ENCODE measurements at regions not wholly inside any gene's neighbourhood (a gene's known extent, or its start where the extent isn't known, plus 50 kb on each side); places are given as distances from the start of the nearest gene placed in this dataset.

DNA sequence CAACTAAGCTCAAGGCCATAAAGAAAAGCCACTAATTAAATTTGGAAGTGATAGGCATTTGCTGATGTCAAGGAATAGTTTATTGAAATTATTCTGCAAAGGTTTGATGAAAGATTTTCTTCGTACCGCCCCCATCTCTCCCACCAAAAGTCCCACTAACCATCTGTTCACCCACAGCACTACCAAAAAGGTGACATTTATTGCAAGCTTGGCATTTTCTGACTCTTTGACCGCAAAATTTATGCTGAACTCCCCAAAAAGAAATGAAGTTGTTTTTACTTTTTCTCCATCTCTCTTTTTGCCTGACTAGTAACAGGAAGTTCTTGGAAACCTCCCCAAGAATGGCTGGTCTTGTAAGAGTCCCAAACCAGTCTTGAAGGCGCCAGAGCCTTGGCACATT, 384.9 kb upstream of the SOX9 start:
- no peaks in the 10 kb centered on the region for H3K36me3 Mint-ChIP-seq (ENCODE audit: low read depth)
- no peak overlapping the region for H3K4me3 Mint-ChIP-seq
- H3K9me3 Mint-ChIP-seq, result peaks cover 3% of the 10 kb centered on the region
- no peaks in the 10 kb centered on the region for H3K27me3 Mint-ChIP-seq
- DNase-seq, result no peak
- no peak overlapping the region for H3K27ac Mint-ChIP-seq
- ATAC-seq, result no peak
- no peaks in the 10 kb centered on the region for H3K4me1 Mint-ChIP-seq

DNA sequence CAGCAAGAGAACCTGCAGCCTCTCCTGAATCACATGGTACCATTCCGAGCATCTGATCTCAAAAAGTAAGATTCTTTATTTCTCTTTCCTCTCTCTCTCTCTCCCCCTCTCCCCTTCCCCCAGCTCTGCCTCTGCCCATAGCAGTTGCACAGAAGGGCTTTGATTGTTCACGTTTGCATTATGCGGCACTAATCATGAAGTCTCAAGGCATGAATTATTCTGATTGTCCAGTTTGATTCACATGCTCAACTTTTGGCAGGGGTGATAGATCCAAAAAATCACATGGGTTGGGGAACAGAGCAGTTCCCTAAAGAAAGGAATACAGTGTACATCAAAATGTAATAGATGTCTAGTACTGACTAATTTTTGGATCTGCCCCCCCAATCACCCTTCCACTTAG, 380.0 kb upstream of the SOX9 start:
- DNase-seq, result no peak
- Mint-ChIP-seq H3K27me3 (peaks cover 2% of the 10 kb centered on the region), H3K27ac (no peak overlapping the region), H3K36me3 (ENCODE audit: low read depth) (no peaks in the 10 kb centered on the region), H3K4me3 (no peak overlapping the region), H3K4me1 (no peaks in the 10 kb centered on the region), H3K9me3 (peaks cover 4% of the 10 kb centered on the region)
- ATAC-seq, result no peak

DNA sequence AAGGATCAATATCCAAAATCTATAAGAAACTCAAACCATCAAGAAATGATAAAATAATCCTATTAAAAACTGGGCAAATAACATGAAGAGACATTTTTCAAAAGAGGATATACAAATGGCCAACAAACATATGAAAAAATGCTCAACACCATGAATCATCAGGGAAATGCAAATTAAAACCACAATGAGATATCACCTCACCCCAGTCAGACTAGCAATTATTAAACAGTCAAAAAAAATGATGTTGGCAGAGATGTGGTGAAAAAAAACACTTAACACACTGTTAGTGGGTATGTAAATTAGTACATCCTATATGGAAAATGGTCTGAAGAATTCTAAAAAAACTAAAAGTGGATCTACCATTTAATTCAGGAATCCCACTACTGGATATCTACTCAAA, 379.0 kb upstream of the SOX9 start:
- Mint-ChIP-seq H3K27me3 (peaks cover 2% of the 10 kb centered on the region), H3K36me3 (ENCODE audit: low read depth) (no peaks in the 10 kb centered on the region), H3K4me1 (no peaks in the 10 kb centered on the region), H3K27ac (no peak overlapping the region), H3K9me3 (peaks cover 4% of the 10 kb centered on the region), H3K4me3 (no peak overlapping the region)
- no peak for ATAC-seq
- no peak for DNase-seq

DNA sequence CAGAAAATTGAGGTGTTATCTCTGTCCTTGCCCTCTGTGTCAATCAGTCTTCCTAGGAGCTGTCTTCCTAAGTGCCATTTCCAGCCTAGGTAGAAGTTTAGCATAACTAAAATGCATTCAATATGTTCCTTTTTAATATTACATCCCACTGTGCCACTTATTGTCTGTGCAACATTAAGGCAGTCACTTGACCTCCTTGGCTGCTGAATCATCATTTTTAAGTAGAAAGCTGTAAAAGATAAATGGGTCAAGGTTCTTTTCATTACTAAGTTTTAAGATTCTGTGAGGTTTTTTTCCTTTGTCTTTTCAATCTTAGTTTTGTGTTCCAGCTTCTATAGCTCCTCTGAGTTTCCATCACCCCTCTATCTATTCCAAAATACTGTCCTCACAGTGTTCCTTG, 371.9 kb upstream of the SOX9 start:
- DNase-seq (no peak), ATAC-seq (no peak)
- Mint-ChIP-seq H3K4me1 (no peaks in the 10 kb centered on the region), H3K36me3 (ENCODE audit: low read depth) (no peaks in the 10 kb centered on the region), H3K27ac (no peak overlapping the region), H3K4me3 (no peak overlapping the region), H3K27me3 (no peaks in the 10 kb centered on the region), H3K9me3 (no peaks in the 10 kb centered on the region)

DNA sequence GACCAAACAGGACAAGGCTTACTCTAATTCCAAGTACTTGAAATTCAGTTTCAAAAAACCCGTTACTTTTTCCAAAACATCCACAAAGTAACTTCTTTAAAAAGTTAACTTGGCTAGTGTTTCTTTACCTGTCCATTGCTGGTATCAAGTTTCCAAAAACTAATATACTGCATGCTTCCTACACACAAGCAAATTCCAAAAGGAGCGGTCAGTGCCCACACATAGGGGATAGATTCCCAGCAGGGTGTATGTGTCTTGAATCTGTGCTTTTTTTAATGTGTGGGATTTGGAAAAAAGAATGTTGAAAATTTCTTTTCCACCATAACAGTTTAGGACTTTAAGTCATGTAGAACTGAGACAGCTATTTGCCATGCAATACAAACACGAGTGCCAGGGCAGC, 367.8 kb upstream of the SOX9 start:
- Mint-ChIP-seq H3K9me3 (peaks cover 7% of the 10 kb centered on the region), H3K27me3 (no peaks in the 10 kb centered on the region), H3K36me3 (ENCODE audit: low read depth) (no peaks in the 10 kb centered on the region), H3K27ac (no peak overlapping the region), H3K4me3 (no peak overlapping the region), H3K4me1 (no peaks in the 10 kb centered on the region)
- DNase-seq, result no peak
- ATAC-seq, result no peak

DNA sequence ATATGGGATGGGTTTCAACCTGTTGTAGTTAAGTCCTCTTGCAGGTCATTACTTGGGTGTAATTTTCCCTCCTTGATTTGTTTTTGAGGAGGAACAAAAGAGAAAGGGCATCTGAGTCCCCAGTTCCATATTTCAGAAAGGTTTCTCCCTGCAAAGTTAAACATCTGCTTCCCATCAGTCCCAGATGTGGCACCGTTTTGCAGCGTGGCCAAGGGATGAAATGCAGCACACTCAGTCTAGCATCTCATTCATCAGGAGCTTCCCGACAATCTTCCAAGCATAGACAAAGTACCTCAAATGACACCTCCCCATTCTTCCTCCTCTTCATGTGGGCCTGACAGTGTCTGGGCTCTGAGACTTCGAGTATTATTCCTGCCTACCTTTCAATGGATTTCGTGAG, 363.7 kb upstream of the SOX9 start:
- Mint-ChIP-seq H3K36me3 (ENCODE audit: low read depth) (no peaks in the 10 kb centered on the region), H3K4me1 (no peaks in the 10 kb centered on the region), H3K27me3 (no peaks in the 10 kb centered on the region), H3K27ac (no peak overlapping the region), H3K9me3 (peaks cover 7% of the 10 kb centered on the region), H3K4me3 (no peak overlapping the region)
- no peak for DNase-seq
- no peak for ATAC-seq

DNA sequence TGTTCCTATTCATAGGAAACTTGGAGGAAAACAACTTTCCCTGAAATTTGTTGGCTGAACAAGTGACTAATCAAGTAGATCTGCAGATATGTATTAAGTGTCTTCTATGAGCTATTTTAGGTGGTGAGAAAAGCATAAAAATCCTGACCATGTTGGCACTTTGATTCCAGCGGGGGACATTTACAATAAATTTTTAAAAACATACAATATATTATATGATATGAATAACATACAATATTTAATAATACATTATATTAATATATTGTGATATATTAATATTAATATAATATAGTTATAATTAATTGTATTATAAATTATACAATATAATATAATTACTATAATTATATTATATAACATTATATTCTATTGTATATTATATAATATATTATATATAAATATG, 362.9 kb upstream of the SOX9 start:
- Mint-ChIP-seq H3K27ac (no peak overlapping the region), H3K36me3 (ENCODE audit: low read depth) (no peaks in the 10 kb centered on the region), H3K4me3 (no peak overlapping the region), H3K4me1 (no peaks in the 10 kb centered on the region), H3K27me3 (no peaks in the 10 kb centered on the region), H3K9me3 (peaks cover 7% of the 10 kb centered on the region)
- no peak for DNase-seq
- no peak for ATAC-seq

DNA sequence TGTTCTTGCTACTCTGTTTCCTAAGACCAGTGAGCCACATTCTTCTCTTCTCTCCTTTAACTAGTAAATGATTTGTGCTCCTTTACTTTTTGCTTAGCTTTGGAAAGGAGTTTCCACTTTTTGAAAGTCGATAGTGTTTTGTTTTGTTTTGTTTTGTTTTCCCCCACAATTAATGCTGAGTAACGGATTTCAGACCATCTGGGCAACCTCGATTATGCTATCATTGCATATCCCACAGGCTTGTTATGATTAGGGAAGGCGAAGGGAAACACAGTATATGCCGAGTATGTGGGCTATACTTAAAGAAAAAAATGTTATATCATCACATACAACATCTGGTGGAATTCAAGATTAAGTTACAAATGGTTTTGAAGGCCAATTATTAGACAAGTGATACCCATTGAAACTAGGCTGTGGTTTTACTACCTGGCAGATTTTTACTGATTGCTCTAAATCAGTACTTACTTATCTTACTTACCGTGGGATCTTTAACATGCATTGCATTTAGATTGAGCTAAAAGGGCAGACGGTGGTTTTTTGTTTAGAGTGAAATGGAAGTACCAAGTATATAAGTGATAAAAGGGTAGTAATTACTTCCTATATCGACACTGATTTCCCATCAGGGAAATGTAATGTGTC, 361.3 kb upstream of the SOX9 start:
- DNase-seq (no peak), ATAC-seq (no peak)
- Mint-ChIP-seq H3K4me1 (no peaks in the 10 kb centered on the region), H3K4me3 (no peak overlapping the region), H3K9me3 (peaks cover 7% of the 10 kb centered on the region), H3K36me3 (ENCODE audit: low read depth) (no peaks in the 10 kb centered on the region), H3K27me3 (no peaks in the 10 kb centered on the region), H3K27ac (no peak overlapping the region)

DNA sequence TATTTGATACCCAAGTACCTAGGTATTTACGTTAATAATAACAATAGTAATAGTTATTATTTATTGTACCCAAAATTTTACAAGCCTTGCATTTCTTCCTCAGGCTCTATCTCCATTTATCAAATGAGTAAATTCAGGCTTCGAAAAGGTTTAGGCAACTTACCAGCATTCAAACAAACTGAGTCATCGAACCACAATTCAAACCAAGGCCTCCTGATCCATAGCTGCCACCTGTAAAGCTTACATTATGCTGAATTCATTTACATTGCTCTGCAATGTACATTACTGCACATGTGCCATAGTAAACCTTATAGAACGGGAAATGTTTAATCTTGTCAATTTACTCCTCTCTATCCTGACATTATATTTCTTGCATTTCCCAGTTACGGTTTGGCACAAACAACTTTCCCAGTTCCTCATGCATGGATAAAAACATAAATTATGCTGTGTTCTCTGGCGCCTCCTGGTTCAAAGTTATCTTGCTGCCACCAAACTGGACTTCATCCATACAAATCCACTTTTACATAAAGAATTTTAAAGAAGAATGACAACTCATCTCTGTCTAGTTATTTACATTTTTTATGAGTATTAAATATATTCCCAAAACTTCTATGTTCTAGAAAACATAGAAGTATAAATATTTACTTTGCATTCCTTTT, 360.6 kb upstream of the SOX9 start:
- H3K27me3 Mint-ChIP-seq, result no peaks in the 10 kb centered on the region

DNA sequence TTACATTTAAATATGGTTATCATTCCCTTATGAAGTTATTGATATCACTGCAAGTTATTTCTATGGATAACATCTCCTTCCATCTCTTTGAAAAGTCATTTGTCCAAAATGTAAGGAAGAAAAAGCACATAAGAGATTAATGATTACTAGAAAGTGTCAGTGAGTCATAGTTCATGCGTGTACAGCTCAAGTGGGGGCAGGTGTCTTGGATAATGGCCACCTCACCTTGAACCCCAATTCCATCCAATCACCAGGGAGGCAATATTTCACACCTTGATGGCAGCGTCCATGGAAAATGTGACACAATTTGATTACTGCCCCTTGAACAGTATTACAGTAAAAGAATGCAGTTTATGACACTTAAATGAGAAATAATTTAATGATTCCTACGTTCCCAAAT, 358.3 kb upstream of the SOX9 start:
- no peak for ATAC-seq
- Mint-ChIP-seq H3K9me3 (peaks cover 3% of the 10 kb centered on the region), H3K4me3 (no peak overlapping the region)

More for the DNA sequence above, 360.6 kb upstream of the SOX9 start:
- Mint-ChIP-seq H3K27ac (no peak overlapping the region), H3K36me3 (ENCODE audit: low read depth) (no peaks in the 10 kb centered on the region), H3K4me3 (no peak overlapping the region), H3K9me3 (peaks cover 7% of the 10 kb centered on the region), H3K4me1 (no peaks in the 10 kb centered on the region)
- DNase-seq, result no peak
- ATAC-seq, result no peak

DNA sequence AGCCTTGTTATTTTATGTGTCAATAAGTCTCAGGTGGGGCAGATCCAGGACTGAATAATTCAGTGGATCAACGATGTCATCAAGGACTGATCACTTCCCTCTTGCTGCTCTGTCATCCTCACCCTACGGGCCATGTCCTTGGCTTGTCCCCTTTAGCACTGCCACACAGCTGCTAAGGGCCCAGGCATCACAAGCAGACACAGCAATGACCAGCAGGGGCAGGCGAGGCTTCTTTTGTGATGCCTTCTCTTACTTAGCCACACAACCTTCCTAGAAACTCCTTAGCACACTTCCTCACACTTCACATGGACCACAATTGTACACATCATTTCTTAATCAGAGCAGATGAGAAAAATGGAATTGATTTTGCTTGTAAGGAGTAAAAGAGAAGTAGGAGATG, 356.3 kb upstream of the SOX9 start:
- no peak overlapping the region for H3K4me3 Mint-ChIP-seq
- DNase-seq, result no peak
- no peaks in the 10 kb centered on the region for H3K27me3 Mint-ChIP-seq
- peaks cover 9% of the 10 kb centered on the region for H3K9me3 Mint-ChIP-seq
- ATAC-seq, result no peak
- no peaks in the 10 kb centered on the region for H3K4me1 Mint-ChIP-seq
- H3K27ac Mint-ChIP-seq, result no peak overlapping the region
- H3K36me3 Mint-ChIP-seq (ENCODE audit: low read depth), result no peaks in the 10 kb centered on the region

More for the DNA sequence above, 358.3 kb upstream of the SOX9 start:
- Mint-ChIP-seq H3K27ac (no peak overlapping the region), H3K36me3 (ENCODE audit: low read depth) (no peaks in the 10 kb centered on the region), H3K27me3 (no peaks in the 10 kb centered on the region), H3K4me1 (no peaks in the 10 kb centered on the region)
- no peak for DNase-seq

DNA sequence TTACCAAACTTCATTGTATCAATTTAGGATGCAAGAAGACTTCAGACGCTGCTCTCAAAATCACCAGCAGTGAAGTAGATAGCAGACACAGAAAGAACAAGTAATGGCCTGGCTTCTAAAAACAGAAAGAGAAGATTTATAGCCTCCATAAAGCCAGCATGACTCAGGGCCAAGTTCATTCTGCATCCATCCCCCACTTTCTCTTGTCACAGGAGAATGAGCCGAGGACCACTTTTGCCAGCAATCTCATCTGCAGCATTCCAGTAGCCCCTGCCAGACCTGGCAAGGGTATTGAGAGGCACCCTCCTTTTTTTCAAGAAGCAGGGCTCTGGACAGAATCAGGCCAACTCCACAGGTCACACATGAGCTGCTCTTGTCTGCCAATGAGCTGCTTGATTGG, 355.4 kb upstream of the SOX9 start:
- ATAC-seq (no peak), DNase-seq (no peak)
- H3K27ac Mint-ChIP-seq, result no peak overlapping the region
- H3K4me1 Mint-ChIP-seq, result no peaks in the 10 kb centered on the region
- no peak overlapping the region for H3K4me3 Mint-ChIP-seq
- peaks cover 9% of the 10 kb centered on the region for H3K9me3 Mint-ChIP-seq
- H3K36me3 Mint-ChIP-seq (ENCODE audit: low read depth), result no peaks in the 10 kb centered on the region
- H3K27me3 Mint-ChIP-seq, result no peaks in the 10 kb centered on the region

DNA sequence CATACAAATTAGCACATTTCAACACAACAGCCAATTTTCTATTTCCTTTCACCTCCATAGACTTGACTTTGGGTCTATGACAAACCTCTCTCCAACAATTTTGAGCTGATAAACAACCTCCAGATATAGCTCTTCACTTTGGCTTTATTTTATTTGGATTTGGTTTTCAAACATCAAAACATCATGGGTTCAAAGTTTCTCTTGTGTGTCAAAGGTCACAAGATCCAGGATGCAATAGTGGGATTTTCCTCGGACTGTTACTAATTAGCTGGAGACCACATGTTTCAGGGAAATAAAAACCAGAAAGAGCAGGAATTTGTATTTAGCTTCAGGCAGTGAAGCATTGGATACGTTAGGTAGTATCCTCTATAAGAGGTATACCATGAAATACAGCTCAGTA, 351.0 kb upstream of the SOX9 start:
- Mint-ChIP-seq H3K27ac (no peak overlapping the region), H3K4me3 (no peak overlapping the region), H3K9me3 (peaks cover 19% of the 10 kb centered on the region), H3K27me3 (no peaks in the 10 kb centered on the region), H3K36me3 (ENCODE audit: low read depth) (no peaks in the 10 kb centered on the region), H3K4me1 (no peaks in the 10 kb centered on the region)
- no peak for ATAC-seq
- DNase-seq, result no peak

DNA sequence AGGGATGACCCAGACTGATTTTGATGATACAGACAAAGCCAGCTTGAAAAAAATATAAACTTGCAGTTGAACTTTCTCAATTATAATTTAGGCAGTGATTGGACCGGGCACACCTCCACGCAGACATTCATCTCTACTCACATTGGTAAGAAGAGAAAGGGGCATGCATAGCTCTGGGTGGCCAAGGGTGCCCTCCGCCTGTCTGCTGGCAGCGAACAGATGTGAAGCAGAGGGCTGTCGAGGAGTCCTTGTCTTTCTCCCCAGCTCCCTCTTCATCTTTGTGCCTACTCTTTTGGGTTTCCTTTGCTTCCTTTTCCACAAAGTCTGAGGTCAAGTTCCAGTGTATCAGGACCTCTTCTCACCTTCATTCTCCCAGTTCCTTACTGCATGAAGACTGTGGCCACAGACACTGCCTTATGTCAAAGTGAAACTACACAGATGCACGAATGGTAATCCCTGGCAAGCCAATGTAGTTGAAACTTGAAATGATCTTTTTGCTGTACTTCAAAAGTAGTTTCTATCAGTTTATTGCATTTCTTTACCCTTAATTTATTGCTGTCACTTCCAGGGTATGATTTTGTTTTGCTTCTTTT, 343.7 kb upstream of the SOX9 start:
- ATAC-seq (no peak), DNase-seq (no peak)
- H3K9me3 Mint-ChIP-seq, result peaks cover 3% of the 10 kb centered on the region
- H3K4me1 Mint-ChIP-seq, result no peaks in the 10 kb centered on the region
- H3K27ac Mint-ChIP-seq, result no peak overlapping the region
- no peak overlapping the region for H3K4me3 Mint-ChIP-seq
- no peaks in the 10 kb centered on the region for H3K27me3 Mint-ChIP-seq
- H3K36me3 Mint-ChIP-seq (ENCODE audit: low read depth), result no peaks in the 10 kb centered on the region

DNA sequence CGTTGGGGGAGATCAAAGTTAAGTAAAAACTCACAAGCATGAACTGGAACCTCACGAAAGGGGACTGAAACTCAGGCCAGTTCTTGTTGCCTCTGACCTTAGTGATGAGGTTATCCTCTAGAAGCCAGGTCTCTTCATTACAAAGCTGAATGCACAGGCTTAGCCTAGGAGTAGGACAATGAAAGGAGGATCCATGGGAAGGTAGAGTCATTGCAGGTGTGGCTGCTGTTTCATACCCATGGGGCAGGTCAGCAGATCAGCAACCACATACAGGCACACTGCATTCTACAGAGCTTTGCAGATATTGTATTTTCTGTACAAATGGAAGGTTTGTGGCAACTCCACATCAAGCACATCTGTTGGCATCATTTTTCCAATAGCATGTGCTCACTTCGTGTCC, 341.3 kb upstream of the SOX9 start:
- ATAC-seq (no peak), DNase-seq (no peak)
- H3K4me1 Mint-ChIP-seq, result no peaks in the 10 kb centered on the region
- no peak overlapping the region for H3K27ac Mint-ChIP-seq
- H3K9me3 Mint-ChIP-seq, result no peaks in the 10 kb centered on the region
- no peaks in the 10 kb centered on the region for H3K27me3 Mint-ChIP-seq
- H3K36me3 Mint-ChIP-seq (ENCODE audit: low read depth), result no peaks in the 10 kb centered on the region
- no peak overlapping the region for H3K4me3 Mint-ChIP-seq

All from activated naive CD8-positive, alpha-beta T cell treated with anti-CD3 and anti-CD28 coated beads, Interleukin-2, amount 50 U/mL, for 24 hours (primary cell).